ENCODE measurements at regions not wholly inside any gene's neighbourhood (a gene's known extent, or its start where the extent isn't known, plus 50 kb on each side); places are given as distances from the start of the nearest gene placed in this dataset.
"Not testable (repeated sequence)": the region's sequence is repeated elsewhere in the genome, so short reads cannot be mapped to it uniquely, and the experiment has no call there.

GRCh38 chr1:223992456-223993246 lies 121.3 kb upstream of the FBXO28 start:
- Histone ChIP-seq H3K4me1 (peaks cover 0 to 16% (median 0%) of the 10 kb centered on the region in 4 donors), H3K27ac (peak overlapping the region; percentile 88 to 98), H3K4me3 (peak overlapping the region; percentile 88 to 94)
- H3K27me3 ChIP-seq; intact Hi-C loops (cut with DNase I; ENCODE audit: low total_unique reads); H3K36me3 ChIP-seq; H3K9me3 ChIP-seq: not testable (repeated sequence)
- DNase-seq: peak; percentile 100
- peak in 1 of 2 experiments; percentile 25 for TF ChIP-seq CTCF (IDR thresholded peaks at IDR 0.05)

- DNase-seq; intact Hi-C loops (cut with DNase I; ENCODE audit: low total_unique reads); H3K27ac ChIP-seq; H3K27me3 ChIP-seq; H3K36me3 ChIP-seq; H3K9me3 ChIP-seq; H3K4me3 ChIP-seq: not testable (repeated sequence)
- H3K4me1 ChIP-seq: peaks cover 0 to 15% (median 0%) of the 10 kb centered on the region in 4 donors
These were observed 122.5 kb upstream of the FBXO28 start for GRCh38 chr1:223991297-223991857.

- H3K4me3 ChIP-seq; H3K4me1 ChIP-seq; intact Hi-C loops (cut with DNase I; ENCODE audit: low total_unique reads); H3K27me3 ChIP-seq; DNase-seq; H3K9me3 ChIP-seq; H3K27ac ChIP-seq: not testable (repeated sequence)
- peaks cover 0 to 14% (median 0%) of the 10 kb centered on the region in 3 donors for H3K36me3 ChIP-seq
These were observed 116.2 kb upstream of the TP53BP2 start for GRCh38 chr1:223961985-223962384.

- H3K9me3 ChIP-seq; DNase-seq; H3K4me3 ChIP-seq; H3K27me3 ChIP-seq; intact Hi-C loops (cut with DNase I; ENCODE audit: low total_unique reads); H3K27ac ChIP-seq; H3K4me1 ChIP-seq: not testable (repeated sequence)
- H3K36me3 ChIP-seq: peaks cover 0 to 19% (median 0%) of the 10 kb centered on the region in 3 donors
These were observed 107.1 kb upstream of the TP53BP2 start for GRCh38 chr1:223952801-223953200.

GRCh38 chr1:223951551-223951950 lies 105.8 kb upstream of the TP53BP2 start:
- intact Hi-C loops (cut with DNase I; ENCODE audit: low total_unique reads); H3K9me3 ChIP-seq; H3K4me1 ChIP-seq; H3K27me3 ChIP-seq; DNase-seq; H3K4me3 ChIP-seq; H3K27ac ChIP-seq: not testable (repeated sequence)
- H3K36me3 ChIP-seq: peaks cover 0 to 19% (median 0%) of the 10 kb centered on the region in 3 donors

- H3K27me3 ChIP-seq; DNase-seq; H3K4me3 ChIP-seq; H3K9me3 ChIP-seq; H3K4me1 ChIP-seq; intact Hi-C loops (cut with DNase I; ENCODE audit: low total_unique reads); H3K27ac ChIP-seq: not testable (repeated sequence)
- H3K36me3 ChIP-seq: peaks cover 0 to 19% (median 0%) of the 10 kb centered on the region in 3 donors
These were observed 104.2 kb upstream of the TP53BP2 start for GRCh38 chr1:223949944-223950343.

GRCh38 chr1:223948041-223948440 lies 102.3 kb upstream of the TP53BP2 start:
- H3K27me3 ChIP-seq; H3K9me3 ChIP-seq; H3K4me1 ChIP-seq; H3K4me3 ChIP-seq; DNase-seq; H3K27ac ChIP-seq; intact Hi-C loops (cut with DNase I; ENCODE audit: low total_unique reads): not testable (repeated sequence)
- H3K36me3 ChIP-seq: peaks cover 0 to 14% (median 0%) of the 10 kb centered on the region in 3 donors

GRCh38 chr1:223936592-223936991 lies 90.8 kb upstream of the TP53BP2 start:
- H3K27me3 ChIP-seq; H3K4me1 ChIP-seq; DNase-seq; H3K4me3 ChIP-seq; H3K36me3 ChIP-seq; H3K9me3 ChIP-seq; intact Hi-C loops (cut with DNase I; ENCODE audit: low total_unique reads); H3K27ac ChIP-seq: not testable (repeated sequence)

GRCh38 chr1:223931476-223931875 lies 85.7 kb upstream of the TP53BP2 start:
- intact Hi-C loops (cut with DNase I; ENCODE audit: low total_unique reads); DNase-seq; H3K27me3 ChIP-seq: not testable (repeated sequence)

More at GRCh38 chr1:223931476-223931875, 85.7 kb upstream of the TP53BP2 start:
- H3K36me3 ChIP-seq, H3K4me1 ChIP-seq, H3K9me3 ChIP-seq, H3K4me3 ChIP-seq, H3K27ac ChIP-seq: not testable (repeated sequence)
